GM12878 (cell line): ENCODE measurements at regions not wholly inside any gene's neighbourhood (a gene's known extent, or its start where the extent isn't known, plus 50 kb on each side); places are given as distances from the start of the nearest gene placed in this dataset.

Experiments used
- ATAC-seq: fragments of 200-7000 bp; cut with Tn5 transposase; 3 replicates; pipeline ENCODE4 v1.9.1; 2020; ENCODE audit warnings: mild to moderate bottlenecking, moderate library complexity
- BruUV-seq: library from RNA; stranded (reverse); fragments of 400-500 nt; replicated peaks from 2 replicates; lab custom pipeline; 2021; lab: Mats Ljungman, UMichigan
- CTCF ChIA-PET: fragments of 300-600 bp; sonication (Branson Sonifier 250); formaldehyde crosslinking; extraction: SDS; loops from one replicate; lab custom pipeline; 2021; ENCODE audit warnings: inconsistent platforms; lab: Yijun Ruan, JAX
- POLR2A ChIA-PET: fragments of 350-600 bp; formaldehyde crosslinking; extraction: SDS; loops from one replicate; lab custom pipeline; 2021; ENCODE audit warnings: inconsistent platforms; lab: Charles Lee
- RAD21 ChIA-PET: fragments of 300-600 bp; sonication (Branson Sonifier 250); formaldehyde crosslinking; loops from one replicate; lab custom pipeline; 2023; ENCODE audit warnings: antibody characterized with exemption; ENCODE audit not compliant: unreplicated experiment; lab: Charles Lee
- SMC1A ChIA-PET: fragments of 300-600 bp; sonication (Branson Sonifier 250); formaldehyde crosslinking; loops from one replicate; lab custom pipeline; 2023; ENCODE audit not compliant: unreplicated experiment, uncharacterized antibody; lab: Charles Lee
- DNase-seq: peaks from one replicate; pipeline ENCODE4 v3.0.0-alpha.2; 2011; ENCODE audit warnings: low read depth, low spot score
- FAIRE-seq: peaks from 3 replicates; lab custom pipeline; 2011; peaks lifted over from hg19 to GRCh38; lab: Jason Lieb, UNC
- H2AFZ ChIP-seq: 2 replicates; pipeline ENCODE4 v1.6.0; 2011; ENCODE audit warnings: low read depth, low read length, control low read depth; ENCODE audit not compliant: control insufficient read depth
- H3K27ac ChIP-seq: 2 replicates; pipeline ENCODE4 v1.5.1; 2011; ENCODE audit warnings: control low read depth; ENCODE audit not compliant: control insufficient read depth, insufficient read depth
- H3K27me3 ChIP-seq, 2 experiments: replicated peaks in 1 of 2; 2 replicates each; pipeline versions ENCODE4 v1.6.0 to v1.6.1; 2011; ENCODE audit warnings: low read length in 1 of 2; ENCODE audit not compliant: control insufficient read depth in 2 of 2, insufficient read depth in 2 of 2
- H3K36me3 ChIP-seq, 2 experiments: 2 replicates each; pipeline ENCODE4 v1.5.1; 2011; ENCODE audit warnings: low read length in 1 of 2; ENCODE audit not compliant: control insufficient read depth in 2 of 2, insufficient read depth in 2 of 2
- H3K4me1 ChIP-seq: 2 replicates; pipeline ENCODE4 v1.6.1; 2011; ENCODE audit warnings: mild to moderate bottlenecking, low read length, moderate library complexity, mixed read lengths; ENCODE audit not compliant: control insufficient read depth, insufficient read depth
- H3K4me2 ChIP-seq: 2 replicates; pipeline ENCODE4 v1.6.0; 2011; ENCODE audit warnings: control low read depth; ENCODE audit not compliant: control insufficient read depth, insufficient read depth
- H3K4me3 ChIP-seq: fragments of 200-600 bp; sonication (generic); 2 replicates; pipeline ENCODE4 v1.5.1; 2016
- H3K79me2 ChIP-seq: 2 replicates; pipeline ENCODE4 v1.6.0; 2011; ENCODE audit warnings: low read length; ENCODE audit not compliant: control insufficient read depth, insufficient read depth
- H3K9ac ChIP-seq: 2 replicates; pipeline ENCODE4 v1.8.0; 2011; ENCODE audit warnings: low read length, control low read depth, mixed read lengths; ENCODE audit not compliant: control insufficient read depth, insufficient read depth
- H3K9me3 ChIP-seq: replicated peaks from 3 replicates; pipeline ENCODE4 v1.5.1; 2011; ENCODE audit warnings: mild to moderate bottlenecking, low read length; ENCODE audit not compliant: control insufficient read depth, insufficient read depth
- H4K20me1 ChIP-seq: 2 replicates; pipeline ENCODE4 v1.6.0; 2011; ENCODE audit not compliant: control insufficient read depth, insufficient read depth
- ATF7 ChIP-seq: fragments of 450-650 bp; IDR thresholded peaks from 2 replicates; pipeline ENCODE4 v1.6.1; 2016; ENCODE audit warnings: low read depth, mild to moderate bottlenecking
- CREB1 ChIP-seq: IDR thresholded peaks from 2 replicates; pipeline ENCODE4 v1.6.1; 2012; ENCODE audit warnings: low read depth, mild to moderate bottlenecking, inconsistent platforms
- HCFC1 ChIP-seq: fragments of 150-350 bp; IDR thresholded peaks from 2 replicates; pipeline ENCODE4 v1.6.1; 2014; ENCODE audit warnings: low read length
- HSF1 ChIP-seq: fragments of 150-350 bp; IDR thresholded peaks from 2 replicates; pipeline ENCODE4 v1.6.1; 2014; ENCODE audit warnings: mild to moderate bottlenecking, low read depth, low read length
- IKZF1 ChIP-seq: fragments of 450-650 bp; conservative IDR thresholded peaks from 2 replicates; pipeline ENCODE4 v1.6.1; 2017; ENCODE audit warnings: antibody characterized with exemption, mild to moderate bottlenecking
- JUNB ChIP-seq: IDR thresholded peaks from 2 replicates; pipeline ENCODE4 v1.6.1; 2016; ENCODE audit warnings: antibody characterized with exemption, mild to moderate bottlenecking
- KLF5 ChIP-seq: fragments of 450-650 bp; IDR thresholded peaks from 2 replicates; pipeline ENCODE4 v1.6.1; 2014; ENCODE audit warnings: mild to moderate bottlenecking; ENCODE audit not compliant: partially characterized antibody
- MYC ChIP-seq: IDR thresholded peaks from 2 replicates; pipeline ENCODE4 v1.6.1; 2011; ENCODE audit warnings: mild to moderate bottlenecking, low read length, moderate library complexity, inconsistent platforms; ENCODE audit not compliant: insufficient read depth, insufficient replicate concordance, insufficient read length, severe bottlenecking
- NR2F1 ChIP-seq: fragments of 450-650 bp; conservative IDR thresholded peaks from 2 replicates; pipeline ENCODE4 v1.6.1; 2017; ENCODE audit warnings: mild to moderate bottlenecking
- PML ChIP-seq: IDR thresholded peaks from 2 replicates; pipeline ENCODE4 v1.6.1; 2012; ENCODE audit warnings: low read length, inconsistent platforms
- PRDM15 ChIP-seq: fragments of 450-650 bp; formaldehyde crosslinking; IDR thresholded peaks from 2 replicates; pipeline ENCODE4 v1.4.0; 2020; ENCODE audit warnings: mild to moderate bottlenecking, moderate library complexity
- RELA ChIP-seq: fragments of 450-650 bp; IDR thresholded peaks from 2 replicates; pipeline ENCODE4 v1.8.0; 2014; ENCODE audit warnings: borderline replicate concordance; ENCODE audit not compliant: partially characterized antibody
- SPI1 ChIP-seq: IDR thresholded peaks from 2 replicates; pipeline ENCODE4 v1.6.1; 2011; ENCODE audit warnings: low read depth, mild to moderate bottlenecking, low read length, moderate library complexity, borderline replicate concordance; ENCODE audit not compliant: insufficient read depth
- SREBF1 ChIP-seq: IDR thresholded peaks from 2 replicates; pipeline ENCODE4 v1.6.1; 2012; ENCODE audit warnings: mild to moderate bottlenecking, low read length
- SUPT20H ChIP-seq: IDR thresholded peaks from 2 replicates; pipeline ENCODE4 v1.6.1; 2011; ENCODE audit warnings: low read depth, mild to moderate bottlenecking, low read length, moderate library complexity, borderline replicate concordance; ENCODE audit not compliant: control insufficient read depth
- TCF12 ChIP-seq: IDR thresholded peaks from 2 replicates; pipeline ENCODE4 v1.6.1; 2011; ENCODE audit warnings: low read depth, mild to moderate bottlenecking, low read length
- USF2 ChIP-seq: IDR thresholded peaks from 2 replicates; pipeline ENCODE4 v1.6.1; 2011; ENCODE audit warnings: low read depth, low read length, improper control_type of control experiment, borderline replicate concordance
- YY1 ChIP-seq: IDR thresholded peaks from 2 replicates; pipeline ENCODE4 v1.6.1; 2011; ENCODE audit warnings: low read depth, mild to moderate bottlenecking, low read length
- ZNF274 ChIP-seq: IDR thresholded peaks from one replicate; pipeline ENCODE4 v1.8.0; 2011; ENCODE audit not compliant: insufficient read length, insufficient read depth
- WGBS: methylation state at CpG from one replicate; pipeline ENCODE4 v1.1.6; 2016; ENCODE audit warnings: low lambda C conversion rate; ENCODE audit not compliant: insufficient replicate concordance, insufficient coverage; ENCODE audit errors: missing lambda C conversion rate; 5-methylcytosine and 5-hydroxymethylcytosine counted together
- in situ Hi-C: fragments of 300-500 bp; cut with MboI; formaldehyde crosslinking; loops from 9 replicates; pipeline ENCODE4 v1.14.3; 2018; ENCODE audit warnings: mixed read lengths
- intact Hi-C: fragments of 100-400 bp; cut with micrococcal nuclease; formaldehyde crosslinking; loops from one replicate; pipeline ENCODE4 v1.14.2; 2022; ENCODE audit not compliant: unreplicated experiment

GRCh38 chr4:34035225-34035624 is 2209.1 kb downstream of the ARAP2 start (continued):
- TF ChIP-seq HSF1: no peak
- TF ChIP-seq USF2: no peak
- no peak for TF ChIP-seq KLF5

GRCh38 chr4:34037280-34037679 is 2207.0 kb downstream of the ARAP2 start:
- in situ Hi-C loops: no loop called here
- 6% methylated on average over 1 of the region's 1 CpG for WGBS
- Histone ChIP-seq H3K9me3 (no peaks in the 10 kb centered on the region), H3K4me1 (no peaks in the 10 kb centered on the region), H3K27ac (no peak overlapping the region), H3K4me3 (no peak overlapping the region), H2AFZ (no peak overlapping the region), H4K20me1 (no peaks in the 10 kb centered on the region), H3K79me2 (no peaks in the 10 kb centered on the region), H3K36me3 (no peaks in the 10 kb centered on the region), H3K9ac (no peak overlapping the region), H3K27me3 (no peaks in the 10 kb centered on the region), H3K4me2 (no peak overlapping the region)
- intact Hi-C loops: no loop called here
- ChIA-PET CTCF (no interaction called here), POLR2A (no interaction called here), SMC1A (no interaction called here), RAD21 (no interaction called here)
- BruUV-seq: no TSS peak
- no peak for DNase-seq
- ATAC-seq: no peak
- no peak for FAIRE-seq
- no peak for TF ChIP-seq PML
- no peak for TF ChIP-seq ATF7
- TF ChIP-seq JUNB: no peak
- TF ChIP-seq ZNF274: no peak
- TF ChIP-seq PRDM15 (CRISPR knock-in tag): no peak
- TF ChIP-seq SUPT20H: no peak
- TF ChIP-seq RELA: no peak
- TF ChIP-seq CREB1: no peak
- no peak for TF ChIP-seq NR2F1
- no peak for TF ChIP-seq YY1
- TF ChIP-seq SPI1: no peak
- no peak for TF ChIP-seq TCF12
- no peak for TF ChIP-seq SREBF1
- TF ChIP-seq HCFC1: no peak
- no peak for TF ChIP-seq MYC
- TF ChIP-seq IKZF1: no peak
